CD4-positive, alpha-beta T cell treated with Interleukin-6 at 100 ng/mL for 8 hours (primary cell): ENCODE measurements at regions not wholly inside any gene's neighbourhood (a gene's known extent, or its start where the extent isn't known, plus 50 kb on each side); places are given as distances from the start of the nearest gene placed in this dataset.

Experiments
- DNase-seq: peaks from one replicate; pipeline ENCODE4 v3.0.0-alpha.2; 2020; ENCODE audit warnings: mixed read lengths, low spot score

DNA sequence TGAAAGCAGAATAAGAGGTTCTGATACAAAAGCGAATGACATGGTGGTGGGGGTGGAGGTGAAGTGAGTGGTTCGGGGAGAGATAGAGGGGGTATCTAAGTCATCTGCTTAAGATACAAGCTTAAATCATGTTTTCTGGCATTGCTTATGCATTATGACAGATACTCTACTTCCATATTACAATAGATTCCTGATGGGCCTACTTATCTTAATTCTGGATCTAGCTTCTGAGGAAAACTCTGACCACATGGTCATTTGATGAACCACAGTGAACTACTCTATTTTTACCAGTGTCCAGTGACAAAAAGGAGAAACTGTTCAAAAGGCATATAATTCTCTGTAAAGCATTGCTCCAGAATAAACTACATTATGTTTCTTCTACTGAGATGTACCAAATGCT is 673.7 kb upstream of the CCDC54 start:
- DNase-seq = no peak

DNA sequence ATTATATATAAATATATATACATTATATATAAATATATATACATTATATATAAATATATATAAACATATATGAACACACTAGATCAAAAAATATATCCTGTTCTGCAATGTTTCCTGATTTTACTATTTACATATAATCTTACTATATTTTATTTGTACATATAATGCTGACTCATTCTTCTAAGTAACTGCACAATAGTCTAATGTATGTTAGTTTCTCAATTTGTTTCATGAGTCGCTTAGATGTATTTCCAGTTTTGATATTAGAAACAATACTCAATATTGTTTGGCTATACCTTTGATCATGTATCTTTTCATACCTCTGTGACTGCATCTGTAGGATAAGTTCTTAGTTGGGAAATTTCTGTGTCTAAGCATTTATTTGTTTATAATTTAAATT is 669.9 kb upstream of the CCDC54 start:
- no peak for DNase-seq

GRCh38 chr3:106710596-106710995 is 666.6 kb upstream of the CCDC54 start:
- no peak for DNase-seq

GRCh38 chr3:106711650-106712049 is 665.6 kb upstream of the CCDC54 start:
- no peak for DNase-seq

DNA sequence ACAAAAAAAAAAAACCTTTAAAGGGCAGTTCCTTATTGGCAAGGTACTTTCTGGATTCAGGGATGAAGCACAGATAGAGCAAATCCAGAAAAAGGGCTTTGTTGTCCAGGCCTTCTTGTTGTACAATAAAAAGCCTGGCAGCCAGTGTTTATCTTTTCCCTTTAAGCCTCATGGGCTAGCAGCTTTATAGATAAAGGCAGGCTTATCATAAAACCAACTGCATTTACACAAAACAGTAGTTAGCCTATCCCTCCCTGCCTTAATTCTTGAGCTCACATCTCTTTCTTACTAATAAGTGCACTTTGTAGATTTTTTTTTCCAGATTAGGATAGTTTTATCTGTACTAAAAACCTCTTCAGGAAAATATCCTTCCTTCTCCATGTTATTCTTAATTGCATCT is 662.8 kb upstream of the CCDC54 start:
- no peak for DNase-seq

DNA sequence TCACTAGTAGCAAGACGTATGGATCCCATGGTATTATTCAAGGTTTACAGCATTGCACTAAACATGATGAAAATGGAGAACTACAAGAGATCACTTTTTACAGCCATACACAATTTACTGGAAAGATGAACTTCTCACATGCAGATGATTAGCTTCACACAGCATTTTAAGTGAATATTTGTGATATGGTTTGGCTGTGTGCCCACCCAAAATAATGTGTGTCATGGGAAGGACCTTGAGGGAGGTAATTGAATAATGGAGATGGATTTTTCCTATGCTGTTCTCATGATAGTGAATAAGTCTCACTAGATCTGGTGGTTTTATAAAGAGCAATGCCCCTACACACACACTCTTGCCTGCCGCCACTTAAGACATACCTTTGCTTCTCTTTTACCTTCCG is 662.0 kb upstream of the CCDC54 start:
- no peak for DNase-seq

DNA sequence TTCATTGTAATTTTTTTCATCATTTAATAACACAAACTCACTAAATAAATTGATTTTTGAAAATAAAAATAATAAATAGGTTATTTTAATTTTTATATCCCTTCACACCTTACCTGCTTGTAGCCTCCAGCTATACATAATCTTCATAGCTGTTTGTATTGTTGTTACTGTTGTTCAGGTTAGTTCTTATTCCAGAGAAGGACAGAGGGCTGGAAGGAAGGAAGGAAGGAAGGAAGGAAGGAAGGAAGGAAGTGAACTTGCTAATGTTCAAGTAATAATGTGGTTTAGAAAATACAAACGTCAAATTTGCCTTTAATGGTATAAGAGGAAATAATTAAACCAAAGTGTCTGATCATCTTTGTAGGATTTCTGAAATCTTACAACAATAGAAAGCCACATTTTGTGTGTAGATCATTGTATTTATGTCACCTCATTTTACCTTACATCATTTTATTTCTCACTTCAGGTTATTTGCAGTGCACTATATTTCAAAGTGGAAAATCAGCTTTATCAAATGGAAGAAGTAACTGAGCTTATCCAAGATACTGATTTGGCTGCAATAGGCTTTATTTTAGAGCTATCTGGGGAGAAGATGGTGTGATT is 660.0 kb upstream of the CCDC54 start:
- DNase-seq = no peak

GRCh38 chr3:106719077-106719476 is 658.2 kb upstream of the CCDC54 start:
- no peak for DNase-seq

- DNase-seq = no peak
Observed at GRCh38 chr3:106719583-106719982, 657.7 kb upstream of the CCDC54 start.

DNA sequence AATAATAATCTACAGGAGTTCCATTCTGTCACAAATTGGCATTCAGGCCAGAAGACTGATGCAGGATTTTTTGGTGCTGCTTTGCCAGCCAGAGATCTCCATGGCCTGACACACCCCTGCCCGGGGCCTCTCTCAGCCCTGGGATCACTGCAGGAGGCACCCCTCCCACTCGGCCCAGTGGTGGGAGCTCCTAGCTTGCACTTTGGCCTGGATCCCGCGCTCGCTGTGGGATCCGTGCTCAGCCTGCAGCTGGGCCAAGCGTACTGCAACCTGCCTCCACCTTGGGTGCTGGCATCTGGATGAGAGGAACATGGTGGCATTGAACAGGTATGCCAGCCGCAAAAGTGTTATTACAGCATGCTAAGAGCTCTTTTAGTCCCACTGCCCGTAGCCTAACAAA is 656.7 kb upstream of the CCDC54 start:
- no peak for DNase-seq

DNA sequence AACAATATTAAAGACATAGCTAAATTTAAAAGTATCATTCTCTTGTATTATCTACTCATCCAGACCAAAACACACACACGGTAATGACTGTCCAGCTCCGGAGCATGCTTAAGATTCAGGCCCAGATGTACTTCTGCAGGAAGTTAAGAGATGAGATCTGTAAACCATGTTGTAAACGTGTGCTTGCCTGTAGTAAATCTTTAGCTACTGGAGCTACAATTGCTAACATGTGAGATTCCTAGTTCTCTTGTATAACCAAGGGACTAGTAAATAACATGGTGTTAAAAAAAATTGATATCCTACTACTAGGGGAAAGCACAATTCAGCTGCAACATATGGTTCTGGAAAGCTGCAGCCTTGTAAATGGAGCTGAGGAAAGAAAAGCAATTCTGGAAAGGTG is 651.7 kb upstream of the CCDC54 start:
- DNase-seq = no peak

GRCh38 chr3:106728315-106729098 is 648.7 kb upstream of the CCDC54 start:
- no peak for DNase-seq

- no peak for DNase-seq
Observed at GRCh38 chr3:106729481-106729880, 647.8 kb upstream of the CCDC54 start.

DNA sequence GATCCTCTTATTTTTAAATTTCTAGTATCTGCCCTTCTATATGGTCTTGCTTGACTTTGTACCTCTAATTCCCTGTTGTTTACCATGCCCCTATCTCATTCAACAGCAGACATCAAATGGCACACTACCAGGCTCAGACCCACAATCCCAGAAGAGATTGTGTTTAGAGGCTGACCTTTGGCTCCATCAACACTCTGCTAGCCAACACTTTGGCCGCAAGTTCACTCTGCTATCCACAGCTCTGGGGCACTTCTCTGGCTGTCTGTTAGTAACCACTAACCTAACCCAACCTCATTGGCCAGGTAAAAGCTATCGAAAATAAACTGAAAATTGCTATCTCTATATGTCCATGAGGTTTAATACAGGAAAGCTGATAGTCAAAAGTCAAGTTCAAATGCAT is 646.0 kb upstream of the CCDC54 start:
- no peak for DNase-seq

GRCh38 chr3:106734712-106735111 is 642.5 kb upstream of the CCDC54 start:
- no peak for DNase-seq

DNA sequence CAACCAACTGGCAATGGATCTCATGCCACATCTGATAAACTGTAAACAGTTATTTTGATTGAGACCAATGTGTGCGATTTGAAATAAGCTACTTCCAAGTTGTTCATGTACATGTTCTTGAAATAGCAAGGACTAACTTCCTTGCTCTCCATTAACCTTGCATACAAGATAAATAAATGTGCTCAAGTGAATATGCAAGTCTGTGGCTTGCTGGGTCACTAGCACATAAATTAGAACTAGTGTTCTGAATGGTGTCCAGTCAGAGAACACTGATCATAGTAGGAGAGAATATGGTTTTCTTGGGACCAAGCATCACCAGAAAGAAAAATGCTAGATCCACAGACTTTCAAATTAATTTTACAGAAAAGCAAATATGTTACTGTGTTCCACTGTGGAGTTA is 640.0 kb upstream of the CCDC54 start:
- no peak for DNase-seq

GRCh38 chr3:106740116-106740515 is 637.1 kb upstream of the CCDC54 start:
- no peak for DNase-seq

DNA sequence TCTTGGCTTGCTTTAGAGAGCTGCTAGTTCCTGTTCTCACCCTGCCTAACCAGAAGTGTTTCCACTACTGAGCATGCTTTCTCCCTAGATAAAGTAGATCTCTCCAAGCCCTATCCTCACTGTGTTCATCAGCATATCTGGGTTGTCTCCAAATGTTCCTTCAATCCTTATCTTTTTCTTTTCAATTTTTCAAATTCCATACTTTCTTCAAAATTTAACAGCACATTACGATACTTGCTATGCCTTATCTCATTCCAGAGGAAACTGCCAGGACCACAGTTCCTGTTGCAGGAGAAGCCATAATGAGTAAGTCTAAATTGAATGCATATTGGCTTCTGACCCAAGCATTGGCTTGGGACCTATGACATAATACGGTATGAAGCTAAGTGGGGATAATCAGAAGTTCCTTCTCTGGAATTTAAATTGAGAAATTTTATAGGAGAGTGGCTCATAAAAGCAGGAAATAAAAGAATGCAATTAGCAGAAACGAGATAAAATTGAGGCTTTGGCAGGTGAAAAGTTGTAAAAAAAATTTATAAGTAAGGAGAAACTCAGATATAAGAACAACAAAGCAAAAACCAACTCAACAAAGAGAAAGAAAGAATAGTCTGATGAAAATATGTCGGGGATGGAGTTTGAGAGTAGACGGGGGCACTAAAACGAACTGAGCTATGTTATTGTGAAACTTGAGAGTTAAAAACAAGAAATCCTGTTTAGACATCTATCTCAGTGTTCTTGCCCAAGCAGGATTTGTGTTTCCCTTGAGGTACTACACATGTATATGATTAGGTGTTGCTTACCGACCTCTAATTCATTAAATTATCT is 631.7 kb upstream of the CCDC54 start:
- DNase-seq = no peak

DNA sequence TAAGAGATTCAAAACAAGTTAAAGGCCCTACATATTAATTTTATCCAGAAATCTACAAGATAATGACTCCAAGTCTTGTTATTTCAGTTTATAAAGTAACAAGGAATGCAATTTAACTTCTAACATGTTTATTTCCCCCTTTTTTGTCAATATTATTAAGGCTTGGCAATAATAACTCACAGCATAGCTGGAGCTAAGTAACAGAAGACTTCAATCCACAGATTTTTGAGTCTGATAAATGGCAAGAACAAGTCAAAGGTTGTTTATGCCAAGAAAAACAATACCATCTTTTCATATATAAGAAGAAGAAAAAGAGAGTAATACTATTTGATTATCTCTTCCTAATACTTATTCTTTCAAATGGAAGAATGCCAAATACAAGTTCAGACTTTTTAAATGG is 631.0 kb upstream of the CCDC54 start:
- no peak for DNase-seq

DNA sequence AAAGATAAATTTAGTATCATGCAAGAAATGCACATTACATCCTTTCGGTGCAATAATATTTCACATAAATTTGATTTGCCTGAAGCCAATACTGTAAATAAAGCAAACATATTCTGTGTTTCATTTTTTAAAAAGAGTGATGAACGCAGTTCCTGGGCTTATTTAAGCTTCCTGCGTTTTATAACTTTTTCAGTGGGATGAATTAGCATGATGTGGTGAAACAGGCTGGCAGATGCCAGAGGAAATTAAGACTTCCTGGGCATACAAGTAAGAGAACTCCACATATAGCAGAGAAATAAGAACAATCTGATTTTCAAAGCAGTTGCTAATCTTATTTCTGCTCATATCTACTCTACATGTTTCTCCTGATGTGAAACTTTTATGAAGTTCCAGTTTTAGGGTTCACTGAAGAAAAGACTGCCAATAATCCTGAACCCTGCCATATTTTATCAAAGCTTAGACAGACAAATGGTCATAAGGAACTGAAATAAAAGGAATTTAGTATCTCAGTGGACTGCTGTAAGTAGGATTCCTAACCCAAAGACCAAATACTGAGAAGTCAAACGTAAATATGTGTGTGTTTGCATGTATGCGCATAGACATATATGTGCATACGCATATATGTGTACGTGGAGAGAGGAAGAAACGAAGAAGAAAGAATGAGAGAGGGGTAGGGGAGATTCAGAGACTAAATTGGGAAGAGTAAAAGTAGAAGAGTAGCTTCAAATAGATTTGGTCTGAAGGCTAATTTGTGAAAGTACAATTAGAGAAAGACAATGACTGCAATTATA is 628.6 kb upstream of the CCDC54 start:
- no peak for DNase-seq

DNA sequence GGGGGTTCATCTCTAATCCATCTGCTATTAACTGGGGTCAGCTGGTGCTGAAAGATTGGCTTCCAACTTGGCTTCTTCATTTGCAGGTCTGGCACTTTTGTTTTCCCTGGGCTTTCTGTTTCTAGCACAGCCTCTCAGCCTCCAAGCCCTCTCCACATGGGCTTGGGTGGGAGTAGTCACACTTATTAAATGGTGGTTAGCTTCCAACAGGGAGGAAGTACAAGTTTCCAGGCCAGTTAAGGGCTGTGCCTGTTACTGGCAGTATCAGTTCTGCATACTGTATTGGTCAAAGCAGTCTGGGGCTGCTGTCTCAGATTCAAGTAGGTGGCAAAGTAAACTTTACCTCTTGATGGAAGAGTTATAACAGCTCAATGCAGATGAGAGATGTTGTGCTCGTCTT is 627.1 kb upstream of the CCDC54 start:
- DNase-seq = no peak

- DNase-seq = no peak
Observed at GRCh38 chr3:106755336-106755735, 621.9 kb upstream of the CCDC54 start.
